NCI-H82 treated with DMSO at 0.1 percent for 48 hours (cell line): ENCODE measurements at regions not wholly inside any gene's neighbourhood (a gene's known extent, or its start where the extent isn't known, plus 50 kb on each side); places are given as distances from the start of the nearest gene placed in this dataset.

ENCODE experiments used
- DNase-seq: peaks from one replicate; lab custom pipeline; 2025; ENCODE audit not compliant: unreplicated experiment; lab: John Stamatoyannopoulos, UW

DNA sequence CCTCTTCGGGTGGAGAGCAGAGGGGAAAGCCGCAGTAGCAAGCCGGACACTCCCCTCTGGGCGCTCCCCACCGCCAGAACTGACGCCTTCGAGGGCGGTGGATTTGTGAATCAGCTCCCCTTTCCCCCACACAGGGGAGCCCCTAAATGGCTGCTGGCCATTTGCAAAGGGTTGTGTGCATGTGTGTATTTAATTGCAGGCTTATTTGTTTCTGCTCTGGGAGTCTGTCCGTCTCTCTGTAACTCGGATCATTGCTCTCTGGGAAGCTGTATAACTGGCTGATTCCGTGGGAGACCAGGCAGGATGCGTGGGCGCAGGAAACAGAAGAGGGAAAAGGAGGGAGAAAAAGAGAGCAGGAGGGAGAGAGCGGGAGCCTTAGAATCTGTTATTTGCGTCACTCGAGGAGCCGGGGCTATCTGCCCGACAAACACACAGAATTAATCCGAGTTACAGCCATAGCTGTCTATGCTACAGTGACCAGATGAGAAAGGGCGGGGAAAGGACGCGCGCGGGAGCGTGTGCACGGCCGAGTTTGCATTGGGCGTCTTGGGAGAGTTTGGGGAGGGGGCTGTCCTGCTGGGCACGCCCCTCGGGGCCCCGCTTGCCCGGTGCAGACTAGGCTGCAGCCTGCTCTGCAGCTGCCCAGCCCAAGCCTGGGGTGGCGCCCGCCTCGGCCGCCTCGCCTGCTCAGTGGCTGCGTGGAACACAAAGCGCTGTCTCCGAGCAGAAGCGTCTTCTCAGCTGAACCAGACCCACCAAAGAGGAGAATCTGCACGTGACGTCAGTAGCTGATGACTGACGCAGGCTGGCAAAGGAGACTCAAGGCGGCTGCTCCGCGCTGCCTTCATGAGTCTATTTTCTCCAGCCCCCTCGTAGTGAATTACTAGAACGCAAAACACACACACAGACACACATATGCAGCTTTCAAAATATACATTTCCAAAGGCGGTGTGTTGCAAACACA, 105.3 kb upstream of the HSD17B12 start:
- peak; percentile 30 for DNase-seq

DNA sequence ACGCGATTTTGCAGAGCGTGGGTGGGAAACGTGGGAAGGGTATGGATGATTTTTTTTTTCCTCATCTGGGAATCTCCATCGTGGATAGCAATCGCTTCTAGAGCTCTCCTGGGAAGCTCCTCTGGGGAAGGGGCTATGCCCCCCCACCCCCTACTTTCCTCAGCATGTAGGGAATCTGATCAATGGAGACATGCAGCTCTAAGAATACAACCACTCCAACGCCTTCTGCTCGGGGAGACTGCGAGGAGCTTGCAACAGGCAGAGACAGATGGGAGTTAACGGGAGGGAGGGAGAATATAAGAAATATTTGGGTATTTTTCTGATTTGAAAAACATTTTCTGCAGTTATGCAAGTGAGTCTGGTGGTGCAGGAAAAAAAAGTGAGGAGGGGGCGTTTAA, 104.6 kb upstream of the HSD17B12 start:
- DNase-seq: no peak

DNA sequence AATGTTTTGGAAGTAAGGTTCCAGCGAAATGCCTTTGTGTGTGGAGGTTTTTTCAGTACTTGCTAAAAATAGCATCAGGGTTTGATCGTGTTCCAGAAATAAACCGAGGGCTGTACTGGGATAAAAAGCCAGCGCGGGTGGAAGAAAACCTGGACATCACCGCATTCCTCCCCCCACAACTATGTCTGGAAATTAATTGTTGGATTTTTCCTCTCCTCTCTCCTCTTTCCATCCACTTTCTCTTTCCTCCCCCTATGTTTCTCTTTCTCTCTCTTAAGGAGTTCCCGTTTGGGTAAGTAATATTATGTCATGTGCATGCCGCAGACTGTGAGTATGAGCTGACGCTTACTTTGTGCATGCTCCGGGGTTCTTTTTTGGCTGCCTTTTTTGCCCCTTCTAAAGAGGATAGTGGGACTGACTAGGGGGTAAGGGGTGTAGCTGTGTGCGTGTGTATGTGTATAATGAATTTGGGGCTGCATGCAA, 104.2 kb upstream of the HSD17B12 start:
- no peak for DNase-seq

DNA sequence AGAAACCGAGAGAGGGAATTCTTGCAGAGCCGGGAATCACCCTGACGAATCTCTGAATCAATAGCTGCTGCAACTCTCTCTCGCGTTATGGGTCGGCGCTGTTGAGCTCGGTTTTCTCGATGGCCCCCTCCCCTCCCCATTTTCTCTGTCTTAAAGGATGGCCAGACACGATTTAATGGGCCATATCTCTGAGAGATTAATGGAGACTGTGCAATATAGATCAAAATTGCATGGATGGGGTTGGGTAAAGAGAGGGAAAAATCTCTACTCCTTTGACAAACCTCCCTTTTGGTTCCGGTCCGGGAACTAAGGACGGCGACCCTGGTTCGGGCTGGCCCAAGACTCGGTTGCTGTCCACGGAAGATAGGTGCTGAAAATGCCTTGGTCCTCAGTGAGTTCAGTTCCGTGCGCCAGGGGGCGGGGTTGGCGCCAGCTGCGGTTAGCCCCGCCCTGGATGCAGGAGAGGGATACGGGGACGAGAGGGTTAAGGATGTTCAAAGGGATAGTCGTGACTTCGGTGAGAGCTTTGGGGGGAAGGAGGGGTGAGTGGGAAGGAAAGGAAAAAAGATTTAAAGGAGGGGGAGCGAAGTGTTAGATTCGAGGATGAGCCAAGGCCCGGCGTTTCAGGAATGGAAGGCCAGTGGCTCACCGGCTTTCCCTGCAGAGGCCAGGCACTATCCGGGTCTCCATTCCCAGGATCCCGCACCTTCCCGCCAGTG, 103.6 kb upstream of the HSD17B12 start:
- DNase-seq: no peak

DNA sequence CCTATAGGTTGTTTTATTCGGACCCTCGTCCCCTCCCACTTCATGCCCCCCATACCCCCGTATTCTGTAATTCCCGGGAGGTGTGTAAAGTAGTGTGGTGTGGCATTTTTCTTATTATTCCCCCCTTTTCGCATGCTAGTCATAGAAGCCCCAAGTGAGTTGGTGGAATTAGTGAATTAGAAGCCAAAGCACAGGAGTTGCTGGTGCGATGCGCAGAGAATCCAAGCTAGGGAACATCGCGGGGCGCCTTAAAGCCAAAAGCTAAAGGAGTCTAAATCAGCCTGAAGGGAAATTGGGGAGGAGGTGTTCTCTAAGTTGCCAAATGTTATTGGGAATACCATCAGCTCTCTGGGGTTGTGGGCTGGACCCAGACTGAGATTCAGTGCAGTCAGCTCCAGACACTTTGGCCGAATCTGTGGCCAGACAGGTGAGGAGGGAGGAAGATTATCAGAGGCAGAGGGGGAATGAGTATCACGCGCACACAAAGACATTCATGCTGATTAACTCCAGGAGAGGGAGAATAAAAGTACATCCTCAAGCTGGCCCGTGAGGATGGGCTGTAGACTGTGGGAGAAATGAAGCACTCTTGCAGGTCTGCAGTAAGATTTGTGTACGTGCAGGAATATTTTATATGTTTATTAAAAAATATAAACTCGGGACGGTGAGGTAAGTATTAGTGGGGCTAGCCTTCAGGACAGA, 102.8 kb upstream of the HSD17B12 start:
- DNase-seq: no peak

DNA sequence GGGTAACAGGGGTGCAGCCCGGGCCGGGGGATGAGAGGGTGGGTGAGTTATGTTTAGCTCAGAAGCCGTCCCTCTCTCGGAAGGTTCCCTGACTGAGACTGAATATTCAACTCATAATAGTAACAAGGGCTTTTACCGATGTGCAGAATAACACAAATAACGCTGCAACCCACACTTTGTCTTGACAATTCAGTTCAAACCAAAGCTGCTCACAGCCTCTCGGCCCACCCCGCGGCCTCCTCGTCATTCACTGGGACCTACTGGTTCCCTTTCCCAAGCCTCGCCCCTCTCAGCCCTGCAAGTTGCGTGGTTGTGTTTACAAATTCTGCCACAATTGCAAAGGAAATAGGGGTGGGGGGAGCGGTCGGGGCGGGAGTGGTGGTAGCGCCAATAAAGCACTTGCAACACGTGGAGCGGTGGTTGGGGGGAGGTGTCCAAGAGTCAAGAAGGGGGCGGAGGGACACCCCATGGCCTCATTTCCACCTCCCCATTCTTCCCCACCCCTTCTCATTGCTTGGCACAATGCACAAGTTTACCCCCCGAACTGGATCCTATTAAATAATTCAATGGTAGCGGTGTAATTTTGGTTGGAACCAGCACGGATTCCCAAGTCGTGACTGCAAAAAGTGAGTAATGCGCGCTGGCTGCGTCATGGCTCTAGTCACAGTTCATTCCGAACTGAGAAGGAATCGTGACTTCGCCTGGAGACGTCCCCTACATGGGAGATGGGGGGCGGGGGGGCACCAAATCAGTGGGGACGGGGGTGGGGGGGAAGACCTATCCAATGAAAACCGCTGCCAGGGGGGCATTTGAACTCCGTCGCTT, 102.0 kb upstream of the HSD17B12 start:
- DNase-seq: no peak

DNA sequence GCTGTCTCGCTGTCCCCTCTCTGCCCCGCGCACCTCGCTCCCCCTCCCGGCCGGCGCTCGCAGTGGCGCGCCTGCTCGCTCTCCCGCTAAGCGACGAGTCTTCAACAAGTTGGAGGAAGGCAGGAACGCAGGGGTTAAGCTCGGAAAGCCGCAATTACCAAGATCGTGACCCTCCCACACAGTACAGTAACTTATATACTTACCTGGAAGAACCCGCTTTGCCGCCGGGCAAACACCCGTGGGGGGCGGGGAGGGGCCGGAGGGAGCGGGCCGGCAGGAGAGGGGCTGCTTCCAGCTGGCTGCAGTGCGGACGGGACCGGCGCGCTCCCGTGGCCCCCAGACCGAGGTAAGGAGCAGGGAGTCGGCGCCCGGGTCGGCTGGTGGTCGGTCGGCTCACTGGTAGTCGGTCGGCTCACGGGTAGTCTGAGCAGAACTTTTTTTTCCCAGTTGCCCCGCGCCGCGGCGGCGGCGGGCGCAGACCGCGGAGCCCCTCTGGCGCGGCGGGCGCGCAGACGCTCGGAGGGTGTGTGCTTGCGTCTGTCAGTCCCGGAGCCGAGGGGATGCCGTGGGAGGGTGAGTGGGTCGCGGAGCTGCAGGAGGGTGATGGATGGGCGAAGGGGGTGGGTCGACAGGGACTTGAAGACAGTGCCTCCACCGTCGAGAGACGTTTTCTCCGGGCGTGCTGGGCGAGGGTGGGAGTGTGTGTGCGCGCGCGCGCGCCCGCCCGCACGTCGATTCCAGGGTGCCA, 101.2 kb upstream of the HSD17B12 start:
- no peak for DNase-seq

DNA sequence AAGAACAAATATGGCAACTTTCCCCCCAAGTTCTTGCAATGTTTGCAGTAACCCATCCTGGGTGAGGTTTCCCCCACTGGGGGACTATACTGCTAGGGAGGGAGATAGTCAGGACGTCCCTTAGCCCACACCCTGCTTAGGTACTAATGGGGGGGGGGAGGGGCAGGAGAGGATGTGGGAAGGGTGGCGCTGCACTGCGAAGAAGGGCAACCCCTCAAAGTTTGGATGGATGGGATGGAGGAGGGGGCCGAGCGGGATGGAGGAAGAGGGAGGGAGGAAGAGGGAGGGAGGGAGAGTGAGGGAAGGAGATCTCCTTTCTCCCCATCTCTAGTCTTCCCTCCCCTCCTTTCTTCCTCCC, 100.6 kb upstream of the HSD17B12 start:
- no peak for DNase-seq

DNA sequence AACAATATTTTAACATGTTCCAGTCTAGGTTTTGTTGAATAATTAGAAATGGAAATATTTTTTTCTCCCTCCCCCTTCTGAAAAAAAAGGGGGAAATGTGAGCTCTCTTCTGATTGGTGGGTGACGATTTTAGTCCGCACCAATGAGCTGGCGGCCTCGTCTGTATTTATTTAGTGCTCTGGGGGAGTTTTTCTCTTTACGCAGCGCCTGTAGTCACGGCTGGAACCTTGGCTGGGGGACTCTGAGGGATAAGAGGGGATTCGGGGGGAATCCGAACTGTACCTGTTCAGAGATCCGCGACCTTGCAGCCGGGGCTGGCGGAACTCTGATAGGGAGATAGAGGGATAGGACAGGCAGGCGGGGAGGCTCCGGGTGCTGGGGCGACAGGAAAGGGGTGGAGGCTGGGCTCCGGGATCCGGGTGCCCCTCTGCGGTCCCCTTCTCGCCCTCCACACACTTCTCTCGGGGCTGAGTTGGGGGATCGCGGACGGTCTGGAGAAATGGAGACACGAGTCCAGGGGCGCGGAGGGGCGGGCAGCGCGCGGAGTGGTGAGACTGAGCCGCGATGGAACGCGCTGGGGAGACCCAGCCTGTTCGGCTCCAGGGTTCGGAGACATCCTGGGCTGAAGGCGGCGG, 99.7 kb upstream of the HSD17B12 start:
- no peak for DNase-seq

DNA sequence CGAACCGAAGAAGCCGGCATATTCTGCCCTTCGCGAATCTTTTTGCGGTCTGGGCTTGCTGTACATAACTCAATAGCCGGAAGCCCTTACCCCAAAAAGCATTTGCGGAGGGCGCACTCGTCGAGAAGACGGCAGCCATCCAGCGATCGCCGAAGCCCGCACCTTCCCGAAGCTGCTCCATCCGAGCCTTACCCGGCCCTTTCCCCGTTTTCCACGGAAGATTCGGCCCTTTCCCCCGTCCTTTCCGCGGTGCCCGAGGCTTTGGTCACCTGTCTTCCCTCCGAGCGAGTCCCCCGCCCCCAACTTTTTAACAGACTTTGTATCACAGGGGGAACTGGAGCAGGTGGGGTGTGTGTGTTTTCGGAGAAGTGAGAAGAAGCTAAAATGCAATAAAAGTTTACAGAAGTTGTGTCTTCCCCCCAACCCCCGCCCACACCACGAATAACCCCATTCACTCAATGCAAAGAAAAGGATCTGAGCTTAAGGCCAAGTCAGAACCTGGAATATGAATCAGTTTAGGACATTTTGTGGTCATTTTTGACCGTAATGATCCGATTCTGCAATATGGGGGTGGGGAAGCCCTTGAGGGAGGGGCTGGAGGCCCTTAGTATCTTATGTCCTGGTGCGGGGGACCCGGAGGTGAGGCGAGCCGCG, 99.0 kb upstream of the HSD17B12 start:
- no peak for DNase-seq

DNA sequence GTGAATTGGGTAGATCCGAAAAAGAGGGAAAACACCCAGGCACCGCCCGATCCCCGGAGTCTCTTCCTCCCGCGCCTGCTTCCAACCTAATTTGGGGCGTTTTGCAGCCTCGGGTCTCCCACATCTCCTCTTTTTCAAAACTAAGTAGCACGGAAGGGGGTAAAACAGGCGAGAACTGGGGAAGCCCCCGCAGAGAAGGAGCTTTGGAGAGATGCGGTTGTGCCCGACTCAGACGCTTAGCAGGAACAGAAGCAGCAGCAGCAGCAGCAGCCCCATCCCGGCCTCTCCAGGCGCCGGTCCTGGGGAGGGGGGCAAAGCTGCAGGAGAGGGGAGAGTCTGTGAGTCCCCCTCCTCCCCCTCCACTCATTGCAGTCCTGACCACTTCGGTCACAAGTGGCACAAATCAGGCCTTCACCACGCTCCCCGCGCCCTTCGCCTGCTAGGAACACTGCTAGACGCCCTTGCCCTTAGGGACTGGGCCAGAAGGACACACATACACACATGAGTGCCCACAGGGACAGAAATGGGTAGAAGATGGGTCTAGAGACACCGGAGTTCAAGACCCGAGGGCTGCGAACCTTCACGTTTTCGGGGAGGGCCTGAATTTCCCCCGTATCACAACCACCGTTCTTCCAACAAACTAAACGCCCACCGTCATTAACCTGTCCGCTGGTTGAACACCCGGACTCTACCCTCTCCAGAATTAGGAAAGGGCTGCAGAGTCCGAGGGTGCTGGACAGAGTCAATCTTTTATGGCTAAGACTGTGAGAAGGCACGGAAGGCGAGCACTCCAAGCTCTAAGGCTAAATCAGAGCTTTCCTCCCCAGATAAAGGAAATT, 98.3 kb upstream of the HSD17B12 start:
- no peak for DNase-seq

DNA sequence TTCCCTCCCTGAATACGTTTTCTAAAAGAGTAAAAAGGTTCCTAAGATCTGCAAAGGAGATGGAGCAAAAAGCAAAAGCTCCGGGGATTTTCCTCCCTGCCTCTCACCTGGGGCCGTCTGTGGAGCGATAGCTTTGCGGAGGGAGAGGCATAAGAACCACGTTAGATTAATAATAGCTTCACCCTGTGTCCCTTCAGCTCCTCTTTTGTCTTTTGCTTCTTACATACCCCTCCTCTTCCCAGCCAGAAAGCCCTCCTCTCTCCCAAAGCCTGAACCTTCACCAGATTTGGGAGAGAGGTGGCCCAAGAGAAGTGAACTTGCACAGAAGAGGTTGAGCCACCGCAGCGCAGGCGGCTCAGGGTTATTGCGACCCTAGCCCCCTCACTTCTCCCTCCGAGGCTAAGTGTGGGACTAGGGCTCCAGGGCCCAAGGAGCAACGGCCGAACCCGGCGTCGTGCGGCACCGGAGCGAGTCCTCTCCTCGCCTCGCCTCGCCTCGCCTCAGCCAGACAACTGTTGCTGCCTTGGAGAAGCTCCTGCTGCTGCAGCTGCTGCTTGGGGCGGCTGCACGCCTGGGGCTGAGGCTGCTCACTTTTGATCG, 97.6 kb upstream of the HSD17B12 start:
- no peak for DNase-seq

DNA sequence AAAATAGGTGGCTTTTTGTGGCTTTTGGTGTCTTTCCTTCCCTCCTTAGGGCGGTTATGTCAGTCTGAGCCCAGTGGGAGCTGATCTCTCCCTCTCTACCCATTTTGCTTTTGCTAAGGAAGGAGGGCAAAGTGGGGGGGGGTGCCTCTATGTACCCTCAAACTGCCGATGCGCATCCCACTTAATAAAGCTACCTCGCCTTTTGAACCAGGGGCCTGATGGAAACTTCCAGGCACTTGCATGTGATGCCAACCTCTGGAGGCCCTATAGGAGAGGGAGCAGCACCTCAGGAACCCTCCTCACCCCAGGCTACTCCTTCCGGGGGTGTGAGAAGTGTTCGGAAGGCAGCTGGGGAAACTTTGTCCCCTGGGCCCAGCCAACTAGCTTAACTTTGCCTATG, 97.0 kb upstream of the HSD17B12 start:
- no peak for DNase-seq

DNA sequence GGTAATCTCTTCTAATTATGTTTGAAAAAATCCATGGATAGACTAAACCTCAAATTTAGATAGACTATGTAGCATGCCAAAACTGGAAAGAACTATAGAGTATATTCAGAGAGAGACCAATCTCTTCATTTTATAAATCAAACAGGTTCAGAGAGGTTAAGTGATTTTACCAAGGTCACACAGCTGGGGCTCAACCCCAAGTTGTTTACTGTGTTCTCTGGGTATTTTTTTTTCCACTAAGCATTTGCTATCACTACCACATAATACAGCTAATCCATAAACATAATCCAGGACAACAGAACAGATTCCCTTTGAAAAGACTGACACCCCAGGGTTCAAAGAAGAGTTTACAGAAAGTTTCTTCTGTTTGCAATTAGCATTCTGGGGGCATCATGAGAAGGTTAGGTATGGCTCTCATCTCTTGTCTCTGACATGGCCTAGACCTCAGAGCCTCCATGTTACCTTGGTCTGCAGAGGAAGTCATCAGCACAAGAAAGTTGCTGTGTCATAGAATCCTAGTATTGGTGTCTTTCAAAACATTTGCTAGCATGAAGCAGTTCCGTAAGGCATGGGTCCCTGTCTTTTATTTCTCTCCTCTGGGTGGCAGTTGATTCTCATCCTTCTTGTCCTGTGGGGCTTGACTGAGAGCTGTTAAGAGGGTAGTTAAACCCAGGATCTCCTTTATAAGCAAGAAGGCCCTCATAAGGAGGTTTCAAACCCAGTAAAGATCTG, 94.5 kb upstream of the HSD17B12 start:
- no peak for DNase-seq

DNA sequence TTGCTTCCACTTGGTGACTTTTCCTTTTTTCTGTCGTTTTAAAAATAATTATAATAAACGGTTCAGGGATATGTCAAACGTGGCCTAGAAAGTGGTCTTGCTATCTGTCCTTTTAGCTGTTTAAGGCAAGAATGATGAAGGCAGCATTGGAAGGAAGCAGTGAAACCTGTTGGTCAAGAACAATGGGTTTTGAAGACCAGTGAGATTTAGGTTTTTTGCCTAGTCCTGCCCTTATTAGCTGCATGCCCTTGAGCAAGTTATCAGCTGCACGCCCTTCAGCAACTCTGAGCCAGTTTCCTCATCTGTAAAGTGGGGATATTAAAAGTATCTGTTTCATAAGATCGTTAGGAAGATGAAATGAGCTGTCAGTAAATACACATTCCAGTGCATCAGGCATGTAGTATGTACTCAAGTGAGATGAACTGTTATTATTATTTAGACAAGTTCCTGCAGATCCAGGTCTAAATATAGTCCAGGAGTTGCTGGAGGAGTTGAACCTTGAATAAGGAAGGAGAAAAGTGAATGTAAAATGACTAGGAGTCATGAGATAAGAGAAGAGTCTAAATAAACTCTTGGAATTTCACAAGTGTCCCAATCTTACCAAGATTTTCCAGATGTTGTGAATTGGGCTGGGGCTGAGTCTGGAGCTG, 90.8 kb upstream of the HSD17B12 start:
- no peak for DNase-seq

DNA sequence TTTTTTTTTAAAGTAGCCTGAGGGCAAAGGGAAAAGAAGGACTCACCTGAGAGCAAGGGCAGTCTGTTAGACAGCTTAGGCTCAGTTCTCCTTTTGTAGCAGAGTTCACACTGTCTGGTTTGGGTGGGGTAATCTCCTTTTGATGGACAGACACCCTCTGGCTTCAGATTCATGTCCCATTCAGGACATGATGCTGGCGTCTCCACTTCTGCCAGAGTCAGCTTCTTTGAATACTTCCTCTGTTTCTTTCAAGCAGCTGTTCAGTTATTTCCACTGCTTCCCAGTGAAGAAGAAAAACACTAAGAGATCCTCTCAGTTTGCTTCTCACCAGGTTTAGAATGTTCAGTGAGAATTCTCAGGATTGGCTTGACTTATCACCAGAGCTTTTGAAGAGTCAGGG, 79.0 kb upstream of the HSD17B12 start:
- no peak for DNase-seq

DNA sequence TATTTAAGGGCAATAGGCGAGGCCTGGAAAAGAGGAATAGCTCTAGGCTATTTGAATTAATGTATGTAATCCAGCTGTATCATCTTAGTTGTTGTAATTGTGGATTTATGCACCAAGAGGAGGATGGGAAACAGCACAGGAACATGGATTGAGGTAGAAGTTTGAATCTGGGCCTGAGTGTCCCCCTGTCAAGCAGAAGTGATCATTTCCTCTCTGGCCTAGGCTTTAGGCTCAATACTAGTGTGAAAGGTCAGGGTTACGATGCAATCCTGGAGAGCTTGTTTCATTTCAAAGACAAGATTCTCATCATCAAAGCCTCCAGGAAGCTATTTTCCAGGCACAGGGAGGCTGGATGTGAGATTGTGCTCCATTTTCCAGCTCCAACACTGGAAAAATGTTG, 77.9 kb upstream of the HSD17B12 start:
- DNase-seq: no peak
